Hippocampal formation (tissue), 2 donors: ENCODE measurements at regions not wholly inside any gene's neighbourhood (a gene's known extent, or its start where the extent isn't known, plus 50 kb on each side); places are given as distances from the start of the nearest gene placed in this dataset.
"Not testable (repeated sequence)": the region's sequence is repeated elsewhere in the genome, so short reads cannot be mapped to it uniquely, and the experiment has no call there.

Experiments used
- DNase-seq, 2 donors: peaks; one replicate each; lab custom pipeline; 2025; lab: John Stamatoyannopoulos, UW

DNA sequence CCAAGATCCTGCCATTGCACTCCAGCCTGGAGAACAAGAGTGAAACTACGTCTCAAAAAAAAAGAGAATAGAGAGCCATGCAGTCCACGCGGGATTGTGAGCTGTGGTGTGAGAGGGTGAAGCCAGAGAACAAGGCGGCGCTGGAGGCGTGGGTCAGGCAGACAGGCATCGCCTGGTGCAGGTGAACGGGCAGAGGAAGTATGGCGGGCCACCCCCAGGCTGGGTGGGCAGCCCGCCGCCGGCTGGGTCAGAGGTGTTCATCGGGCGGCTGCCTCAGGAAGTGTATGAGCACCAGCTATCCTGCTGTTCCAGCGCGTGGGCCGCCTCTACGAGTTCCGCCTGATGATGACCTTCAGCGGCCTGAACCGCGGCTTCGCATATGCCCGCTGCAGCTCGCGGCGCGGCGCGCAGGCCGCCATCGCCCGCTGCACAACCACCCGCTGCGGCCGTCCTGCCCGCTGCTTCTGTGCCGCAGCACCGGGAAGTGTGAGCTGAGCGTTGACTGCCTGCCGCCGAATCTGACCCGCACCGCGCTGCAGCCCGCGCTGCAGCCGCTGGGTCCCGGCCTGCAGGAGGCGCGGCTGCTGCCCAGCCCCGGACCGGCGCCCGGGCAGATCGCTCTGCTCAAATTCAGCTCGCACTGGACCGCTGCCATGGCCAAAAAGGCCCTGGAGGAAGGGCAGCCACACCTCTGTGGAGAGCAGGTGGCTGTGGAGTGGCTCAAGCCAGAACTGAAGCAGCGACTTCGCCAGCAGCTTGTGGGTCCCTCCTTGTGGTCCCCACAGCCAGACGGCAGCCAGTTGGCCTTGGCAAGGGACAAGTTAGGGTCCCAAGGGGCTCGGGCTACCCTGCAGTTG is 95.5 kb upstream of the PLEKHM1 start:
- DNase-seq: not testable (repeated sequence)

DNA sequence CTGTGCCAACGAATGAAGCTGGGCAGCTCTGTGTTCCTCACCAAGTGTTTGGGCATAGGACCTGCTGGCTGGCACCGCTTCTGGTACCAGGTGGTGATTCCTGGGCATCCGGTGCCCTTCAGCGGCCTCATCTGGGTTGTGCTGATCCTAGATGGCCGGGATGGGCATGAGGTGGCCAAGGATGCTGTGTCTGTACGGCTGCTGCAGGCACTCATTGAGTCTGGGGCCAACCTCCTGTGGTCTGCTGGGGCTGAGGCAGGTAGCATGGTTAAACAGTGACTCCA is 96.1 kb upstream of the PLEKHM1 start:
- not testable (repeated sequence) for DNase-seq

DNA sequence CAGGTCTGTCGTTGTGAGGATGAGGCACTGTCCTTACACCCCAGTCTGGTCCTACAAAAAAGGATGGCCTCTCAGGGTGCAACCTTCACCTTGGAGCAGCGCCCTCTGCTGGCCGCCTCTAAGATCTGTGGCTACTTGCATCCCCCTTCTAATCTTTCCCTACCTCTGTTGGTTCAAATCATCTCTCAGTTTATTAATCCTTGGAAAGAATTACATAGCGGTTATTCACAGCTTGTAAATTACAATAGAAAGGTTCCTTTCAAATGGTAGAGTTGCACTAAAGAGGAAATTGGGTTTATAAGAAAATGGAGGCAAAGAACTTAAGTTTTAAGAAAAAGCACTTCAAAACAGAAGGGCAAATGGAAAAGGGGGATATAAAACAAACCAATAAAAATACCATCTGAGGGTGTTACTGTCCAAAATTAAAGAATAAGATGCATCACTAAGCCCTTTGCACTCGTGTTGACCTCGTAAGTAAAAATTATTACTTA is 102.0 kb upstream of the PLEKHM1 start:
- DNase-seq: not testable (repeated sequence)

DNA sequence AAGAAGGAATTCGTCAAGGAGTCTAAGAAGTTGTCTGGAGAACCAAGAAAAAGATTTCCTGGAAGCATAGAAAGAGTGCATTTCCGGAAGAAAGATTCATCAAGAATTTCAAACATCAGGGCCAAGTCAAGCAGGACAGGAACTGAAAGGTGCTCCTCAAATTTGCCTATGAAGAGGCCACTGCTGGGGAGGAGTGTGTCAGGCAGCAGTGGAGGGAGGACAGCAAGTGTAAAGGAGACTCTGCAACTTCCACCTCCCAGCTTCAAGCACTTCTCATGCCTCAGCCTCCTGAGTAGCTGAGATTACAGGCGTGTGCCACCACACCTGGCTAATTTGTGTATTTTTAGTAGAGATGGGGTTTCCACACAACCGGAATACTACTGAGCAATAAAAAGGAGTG is 105.8 kb upstream of the PLEKHM1 start:
- not testable (repeated sequence) for DNase-seq

DNA sequence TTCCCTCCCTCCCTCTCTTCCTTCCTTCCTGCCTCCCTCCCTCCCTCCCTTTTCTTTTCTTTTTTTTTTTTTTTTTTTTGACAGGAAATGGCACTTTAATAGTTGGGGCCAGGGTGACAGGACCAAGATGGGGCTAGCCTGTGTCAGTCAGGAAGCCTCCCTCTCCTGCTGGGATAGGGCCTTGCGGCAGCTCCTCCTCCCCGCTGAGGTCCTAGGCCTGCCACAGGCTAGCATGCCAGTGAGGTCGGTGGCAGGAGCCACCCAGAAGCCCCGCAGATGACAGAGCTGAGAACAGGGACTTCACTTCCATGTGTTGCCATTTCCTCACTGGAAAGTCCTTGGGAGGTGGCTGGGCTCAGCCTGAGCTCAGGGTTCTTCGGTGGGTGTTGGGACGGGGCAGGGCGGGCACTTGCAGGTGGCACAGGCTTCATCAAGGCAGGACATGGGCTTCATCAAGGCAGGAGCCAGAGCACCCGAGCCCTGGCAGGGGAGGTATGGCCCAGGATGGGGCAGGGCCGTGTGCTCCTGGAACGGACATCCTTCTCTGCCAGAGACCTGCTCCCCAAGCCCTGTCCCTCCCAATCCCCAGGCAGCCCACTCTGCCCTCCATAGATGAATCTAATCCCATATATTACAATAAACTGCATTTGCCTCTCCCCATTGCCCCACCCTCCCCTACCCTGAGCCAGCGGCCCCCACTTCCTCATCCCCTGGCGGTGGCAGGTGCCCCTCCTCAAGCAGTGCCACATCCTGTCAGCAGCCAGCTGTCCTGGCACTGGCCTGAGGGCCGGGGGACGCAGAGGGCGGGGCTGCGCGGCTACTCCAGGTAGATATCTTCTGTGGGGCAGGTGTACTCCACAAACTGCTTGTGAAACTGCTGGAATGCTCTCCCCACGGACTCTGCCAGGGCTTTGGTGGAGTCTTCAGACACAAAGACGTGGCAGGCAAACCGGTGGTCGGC is 109.8 kb upstream of the PLEKHM1 start:
- DNase-seq: not testable (repeated sequence)

DNA sequence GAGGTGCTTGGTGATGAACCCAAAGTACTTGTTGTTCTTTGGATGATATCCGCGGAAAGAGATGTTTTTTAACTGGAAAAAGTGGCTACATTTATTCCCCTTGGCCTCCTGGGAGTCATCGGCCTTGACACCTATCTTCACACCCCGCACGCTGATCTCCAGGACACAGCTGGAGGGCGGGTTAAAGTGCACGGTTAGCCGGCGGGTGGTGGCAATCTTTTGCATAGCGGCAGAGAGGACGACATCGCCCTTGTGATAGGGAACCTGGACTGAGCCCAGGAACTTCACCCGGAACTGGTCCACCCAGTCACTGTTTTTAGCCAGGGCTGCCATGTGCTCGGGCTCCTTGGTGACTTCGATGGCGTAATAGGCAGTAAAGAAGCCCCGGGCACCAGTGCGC is 110.5 kb upstream of the PLEKHM1 start:
- not testable (repeated sequence) for DNase-seq

DNA sequence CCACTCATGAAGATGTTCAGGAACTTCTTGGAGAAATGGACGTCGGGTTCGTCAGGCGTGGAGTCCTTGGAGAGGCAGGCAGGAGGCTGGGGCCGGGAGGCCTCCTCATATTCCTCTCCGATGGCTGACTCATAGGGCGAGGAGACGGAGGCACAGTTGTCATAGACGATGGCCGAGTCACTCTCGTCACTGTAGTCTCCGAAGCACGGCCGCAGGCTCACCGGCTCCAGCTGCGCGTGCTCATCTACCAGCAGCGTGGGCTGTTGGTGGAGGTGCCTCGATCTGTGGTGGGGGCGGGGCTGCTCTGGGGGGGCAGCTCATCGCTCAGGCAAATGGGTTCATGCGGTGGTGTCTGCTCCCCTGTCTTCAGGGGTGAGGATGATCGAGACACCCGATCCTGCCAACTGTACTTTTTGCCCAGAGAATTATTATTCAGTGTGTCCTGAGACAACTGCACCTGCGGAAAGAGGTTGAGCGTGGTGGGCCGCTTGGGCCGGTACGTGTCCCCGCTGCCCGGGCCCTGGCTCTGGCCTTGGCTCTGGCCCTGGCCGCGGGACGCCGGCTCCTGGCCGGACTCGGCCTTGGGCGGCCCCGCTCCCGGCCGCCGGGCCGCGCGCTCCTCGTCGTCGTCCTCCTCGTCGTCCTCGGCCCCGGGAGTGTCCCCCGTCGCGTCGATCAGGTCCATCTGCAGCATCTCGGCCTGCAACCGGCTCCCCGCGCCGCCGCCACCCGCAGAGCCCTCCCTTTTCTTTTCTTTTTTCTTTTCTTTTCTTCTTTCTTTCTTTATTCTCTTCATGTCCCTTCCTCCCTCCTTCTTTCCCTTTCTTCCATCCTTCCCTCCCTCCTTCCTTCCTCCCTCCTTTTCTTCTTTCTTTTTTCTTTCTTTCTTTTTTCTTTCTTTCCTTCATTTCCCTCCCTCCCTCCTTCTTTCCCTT is 111.4 kb upstream of the PLEKHM1 start:
- not testable (repeated sequence) for DNase-seq

DNA sequence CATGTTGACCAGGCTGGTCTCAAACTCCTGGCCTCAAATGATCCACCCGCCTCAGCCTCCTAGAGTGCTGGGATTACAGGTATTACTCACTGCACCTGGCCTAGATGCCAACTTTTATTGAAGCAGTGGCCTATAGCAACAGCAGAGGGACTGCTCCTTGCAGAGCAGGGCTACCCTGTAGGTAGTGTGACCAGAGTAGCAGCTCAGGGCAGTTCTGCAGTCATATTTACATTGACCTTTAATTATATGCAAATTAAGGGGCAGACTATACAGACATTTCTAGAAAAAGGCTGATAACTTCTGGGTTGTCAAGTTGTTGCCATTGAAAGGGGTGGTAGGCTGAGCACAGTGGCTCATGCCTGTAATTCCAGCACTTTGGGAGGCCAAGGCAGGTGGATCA is 115.2 kb upstream of the PLEKHM1 start:
- DNase-seq: not testable (repeated sequence)

DNA sequence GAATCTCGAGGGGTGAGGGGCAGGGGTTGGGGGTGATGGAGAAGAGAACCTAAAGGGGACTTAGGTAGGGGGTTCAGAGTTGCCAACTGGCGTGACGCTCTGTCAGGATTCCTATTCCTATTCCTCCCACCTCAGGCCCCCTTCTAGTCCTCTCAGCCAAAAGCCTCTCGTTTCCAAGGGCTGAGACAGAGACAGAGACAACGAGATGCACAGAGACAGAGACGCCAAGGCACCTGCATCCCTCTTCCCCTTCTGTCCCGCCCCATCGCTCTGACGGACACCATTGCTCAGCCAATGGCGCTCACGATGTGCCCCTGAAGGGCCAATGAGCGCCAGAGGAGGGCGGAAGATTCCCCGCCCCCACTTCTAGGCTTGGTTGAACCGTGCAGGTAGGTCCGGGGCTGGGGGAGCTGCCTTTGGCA is 129.5 kb upstream of the PLEKHM1 start:
- not testable (repeated sequence) for DNase-seq

DNA sequence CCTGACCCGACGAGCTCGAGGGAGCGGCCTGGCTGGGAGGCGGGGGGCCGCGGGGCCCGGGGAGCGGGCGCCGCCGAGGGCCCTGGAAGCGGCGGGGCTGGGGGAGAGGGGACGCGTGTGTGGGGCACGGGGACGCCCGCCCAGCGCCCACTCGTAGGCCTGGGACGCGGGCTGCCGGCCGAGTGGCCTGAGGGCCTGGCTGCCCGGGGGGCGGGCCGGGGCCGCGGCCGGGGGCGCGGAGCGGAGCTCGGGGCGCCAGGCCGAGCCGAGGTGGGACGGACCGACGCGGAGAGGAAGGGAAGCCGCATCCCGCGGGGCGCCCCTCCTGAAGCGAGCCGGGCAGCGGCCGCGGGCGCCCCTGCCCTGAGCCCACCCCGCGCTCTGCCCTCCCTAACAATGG is 129.9 kb upstream of the PLEKHM1 start:
- not testable (repeated sequence) for DNase-seq

DNA sequence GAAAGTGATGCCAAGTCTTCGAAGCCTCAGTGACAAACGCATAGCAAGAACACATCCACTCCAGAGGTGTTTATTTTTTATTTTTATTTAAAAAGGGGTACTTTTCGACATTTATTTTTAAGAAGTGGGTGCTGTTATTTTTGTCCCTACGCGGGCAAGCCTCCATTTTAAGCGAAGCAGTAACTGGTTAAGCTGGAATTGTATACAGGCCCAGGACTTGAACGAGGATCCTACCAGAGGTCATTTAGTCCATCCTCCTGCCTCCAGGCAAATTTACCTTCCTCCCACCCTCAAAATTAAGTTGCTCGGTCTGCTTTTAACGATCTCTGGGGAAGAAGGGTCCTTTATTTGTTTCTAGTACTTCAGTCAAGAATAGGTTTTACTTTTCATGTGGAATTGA is 130.6 kb upstream of the PLEKHM1 start:
- not testable (repeated sequence) for DNase-seq

DNA sequence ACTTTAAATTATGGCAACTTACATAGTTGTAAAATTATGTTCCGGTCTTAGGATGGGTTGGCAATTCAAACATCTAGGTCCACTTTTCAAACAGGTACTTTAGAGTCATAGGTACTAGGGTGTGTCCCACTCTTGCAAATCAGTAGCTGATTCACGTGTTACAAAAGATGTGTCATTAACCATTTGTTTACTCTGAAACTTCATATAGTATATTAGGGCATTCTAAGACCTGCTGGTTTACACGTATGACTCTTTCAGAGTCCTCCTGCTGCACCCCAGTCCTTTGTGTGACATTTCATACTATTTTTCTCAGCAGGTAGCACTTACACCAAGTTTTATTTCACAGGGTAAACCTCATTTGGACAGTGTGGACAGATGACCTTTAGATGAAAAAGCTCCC is 131.8 kb upstream of the PLEKHM1 start:
- DNase-seq: not testable (repeated sequence)

DNA sequence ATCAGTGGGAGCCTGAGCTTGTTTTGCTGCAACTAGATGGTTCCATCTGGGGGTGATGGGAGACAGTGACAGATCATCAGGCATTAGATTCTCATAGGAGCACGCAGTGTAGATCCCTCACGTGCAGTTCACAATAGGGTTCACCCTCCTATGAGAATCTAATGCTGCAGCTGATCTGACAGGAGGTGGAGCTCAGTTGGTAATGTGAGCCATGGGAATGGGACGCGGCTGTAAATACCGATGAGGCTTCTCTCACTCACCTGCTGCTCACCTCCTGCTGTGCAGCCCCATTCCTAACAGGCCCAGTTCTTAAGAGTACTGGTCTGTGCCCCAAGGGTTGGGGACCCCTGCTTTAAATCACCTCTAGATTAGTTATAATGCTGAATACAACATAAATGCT is 137.5 kb upstream of the PLEKHM1 start:
- DNase-seq: no peak

DNA sequence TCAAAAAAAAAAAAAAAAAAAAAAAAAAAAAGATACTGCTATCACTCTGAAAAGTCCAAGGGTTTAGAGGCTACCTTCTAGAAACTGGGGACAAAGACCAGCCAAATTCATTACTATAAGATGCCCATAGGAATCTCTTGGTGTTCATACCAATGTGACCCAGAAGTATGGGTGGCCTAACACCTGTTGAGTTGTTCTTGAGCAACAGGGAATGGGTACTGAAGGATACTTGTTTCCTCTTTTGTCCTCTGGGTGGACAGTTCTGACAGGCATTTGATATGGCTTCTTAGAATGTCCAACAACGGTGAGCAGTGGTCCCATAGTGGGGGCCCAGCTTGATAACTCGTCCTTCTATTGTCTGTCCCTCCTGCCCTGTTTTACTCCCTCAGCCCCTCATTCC is 141.4 kb upstream of the PLEKHM1 start:
- no peak for DNase-seq

DNA sequence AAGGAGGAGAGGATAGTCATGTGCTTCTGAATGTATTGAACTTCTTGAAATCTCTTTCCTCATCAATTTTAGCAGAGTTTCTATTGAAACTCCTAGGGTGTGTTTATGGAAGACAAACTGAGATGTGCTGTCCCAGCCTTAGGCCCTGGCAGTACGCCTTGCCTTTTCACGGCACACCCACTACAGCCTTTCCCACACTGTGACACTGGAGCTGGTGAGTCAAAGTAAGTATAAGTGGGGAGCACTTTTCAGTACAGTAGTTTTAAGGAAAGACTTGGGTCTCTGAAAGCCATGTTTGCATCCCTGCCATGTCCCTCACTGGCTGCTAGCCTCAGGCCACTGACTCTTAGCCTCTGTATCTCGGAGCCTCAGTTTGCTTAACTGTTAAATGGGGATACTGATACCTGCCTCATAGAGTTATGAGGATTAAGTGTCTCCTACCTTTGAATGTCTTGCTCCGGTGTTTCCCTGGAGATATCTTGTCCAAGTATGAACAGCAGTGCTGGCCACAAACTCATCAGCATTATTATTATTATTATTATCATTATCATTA is 144.7 kb upstream of the CRHR1 start:
- no peak for DNase-seq

DNA sequence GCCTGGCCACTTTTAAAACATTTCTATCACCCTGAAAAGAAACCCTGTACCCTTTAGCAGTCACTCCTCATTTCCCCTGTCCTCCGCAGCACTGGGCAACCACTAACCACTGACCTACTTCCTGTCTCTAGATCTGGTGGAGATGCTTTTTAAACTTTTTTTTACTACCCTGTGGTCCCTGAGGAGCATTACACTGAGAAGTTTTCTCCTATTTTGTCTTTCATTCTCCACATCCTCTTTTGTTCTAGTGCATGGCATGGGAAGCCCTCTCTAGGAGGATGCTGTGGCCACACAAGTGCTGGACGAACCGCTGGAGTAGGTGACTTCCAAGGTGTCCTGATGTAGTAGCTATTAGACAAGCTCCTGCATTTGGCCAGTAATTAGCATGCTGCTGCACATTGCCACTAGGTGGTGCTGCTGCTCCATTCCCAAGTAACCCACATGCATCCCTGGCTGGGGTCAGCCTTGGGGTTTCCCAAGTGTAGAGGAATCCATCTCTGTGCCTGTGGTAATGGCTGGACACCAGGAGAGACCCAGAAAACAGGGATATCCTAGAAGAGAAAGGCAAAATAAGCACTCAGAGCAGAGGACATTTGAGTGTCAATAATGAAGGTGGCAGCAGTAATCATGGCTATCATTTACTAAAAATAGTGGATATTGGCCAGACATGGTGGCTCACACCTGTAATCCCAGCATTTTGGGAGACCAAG is 143.8 kb upstream of the CRHR1 start:
- DNase-seq: no peak

DNA sequence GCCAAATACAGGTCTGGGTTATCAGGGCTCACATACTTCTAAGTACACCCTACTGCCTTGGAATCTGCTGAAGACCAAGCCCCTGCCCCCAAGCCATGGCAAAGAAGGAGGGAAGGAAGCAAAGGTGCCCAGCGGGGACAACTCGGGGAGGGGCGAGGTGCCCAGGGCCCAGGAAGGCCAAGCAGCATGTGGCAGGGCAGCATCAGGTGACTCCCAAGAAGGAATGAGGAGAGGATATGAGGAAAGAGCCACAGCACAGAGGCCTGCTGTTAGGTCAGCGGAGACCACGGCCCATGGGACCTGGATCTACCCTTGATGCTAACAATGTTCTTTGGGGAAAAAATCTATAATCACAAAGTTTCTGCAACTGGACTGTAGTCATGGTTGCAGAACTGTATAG is 142.6 kb upstream of the CRHR1 start:
- no peak for DNase-seq

DNA sequence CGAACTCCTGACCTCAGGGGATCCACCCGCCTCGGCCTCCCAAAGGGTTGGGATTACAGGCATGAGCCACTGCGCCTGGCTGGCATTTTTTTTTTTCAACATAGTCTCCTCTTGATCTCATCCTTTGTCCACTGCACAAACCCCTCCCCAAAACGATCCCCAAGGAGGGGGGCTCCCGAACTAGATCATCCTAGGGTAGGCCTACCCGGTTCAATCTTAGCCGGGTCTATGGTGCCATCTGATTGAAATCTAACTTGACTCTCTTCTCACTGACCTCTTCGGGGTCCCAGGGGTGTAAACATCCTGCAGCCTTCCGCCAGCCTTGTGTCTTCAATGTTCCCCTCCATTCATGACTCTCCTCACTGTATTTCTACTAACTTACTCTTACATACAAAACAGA is 140.5 kb upstream of the CRHR1 start:
- no peak for DNase-seq

DNA sequence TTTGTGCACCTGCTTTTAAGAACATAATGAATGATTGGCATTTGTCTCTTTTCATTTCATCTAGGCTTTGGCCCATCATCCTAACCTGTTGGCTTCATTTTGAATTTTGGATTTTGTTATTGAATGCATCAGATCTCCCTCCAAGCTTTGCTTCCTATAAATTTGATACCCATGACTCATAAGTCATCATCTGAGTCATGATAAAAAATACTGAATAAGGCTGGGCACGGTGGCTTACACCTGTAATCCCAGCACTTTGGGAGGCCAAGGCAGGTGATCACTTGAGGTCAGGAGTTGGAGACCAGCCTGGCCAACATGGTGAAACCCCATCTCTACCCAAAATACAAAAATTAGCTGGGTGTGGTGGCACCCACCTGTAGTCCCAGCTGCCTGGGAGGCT is 139.5 kb upstream of the CRHR1 start:
- DNase-seq: not testable (repeated sequence)

DNA sequence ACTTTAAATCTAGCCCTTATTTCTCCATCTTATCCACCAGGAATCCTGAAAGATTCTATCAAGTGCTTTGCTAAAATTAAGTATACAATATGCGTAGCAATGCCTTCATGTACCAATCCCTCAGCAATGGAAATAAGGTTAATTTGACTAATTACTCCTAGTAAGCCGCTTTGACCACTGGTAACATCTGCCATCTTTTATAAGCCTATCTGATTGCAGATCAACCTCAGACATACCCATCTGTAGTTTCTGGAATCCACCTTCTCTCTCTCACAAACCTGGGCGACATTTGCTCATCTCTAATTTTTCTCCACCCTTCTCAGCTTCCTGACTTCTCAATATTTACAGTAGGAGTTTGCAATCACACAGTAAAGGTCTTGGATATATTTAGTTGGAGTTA is 138.8 kb upstream of the CRHR1 start:
- DNase-seq: no peak
